Fibroblast of the aortic adventitia (primary cell): ENCODE measurements at regions not wholly inside any gene's neighbourhood (a gene's known extent, or its start where the extent isn't known, plus 50 kb on each side); places are given as distances from the start of the nearest gene placed in this dataset.
"Not testable (repeated sequence)": the region's sequence is repeated elsewhere in the genome, so short reads cannot be mapped to it uniquely, and the experiment has no call there.

Source experiments
- DNase-seq: peaks from one replicate; pipeline ENCODE4 v3.0.0-alpha.2; 2010; ENCODE audit warnings: low read depth
- H3K4me3 ChIP-seq: 2 replicates; pipeline ENCODE4 v1.5.1; 2011; ENCODE audit warnings: low read depth, mild to moderate bottlenecking, control low read depth, low read length, moderate library complexity
- CTCF ChIP-seq: IDR thresholded peaks from 2 replicates; pipeline ENCODE4 v1.5.1; 2011; ENCODE audit warnings: mild to moderate bottlenecking, low read length, control low read depth, inconsistent platforms; ENCODE audit not compliant: insufficient read depth

GRCh38 chr10:126754966-126755365 lies 84.5 kb upstream of the C10orf90 start:
- no peak for TF ChIP-seq CTCF
- no peak for DNase-seq
- H3K4me3 ChIP-seq = no peak overlapping the region

GRCh38 chr10:126758867-126759266 lies 88.4 kb upstream of the C10orf90 start:
- TF ChIP-seq CTCF = no peak
- no peak overlapping the region for H3K4me3 ChIP-seq
- DNase-seq = no peak

GRCh38 chr10:126759531-126759930 lies 89.0 kb upstream of the C10orf90 start:
- H3K4me3 ChIP-seq = no peak overlapping the region
- TF ChIP-seq CTCF = no peak
- DNase-seq = no peak

- not testable (repeated sequence) for H3K4me3 ChIP-seq, DNase-seq
Observed at GRCh38 chr10:126766646-126767045, 96.2 kb upstream of the C10orf90 start.

- H3K4me3 ChIP-seq = no peak overlapping the region
- TF ChIP-seq CTCF = no peak
- DNase-seq = no peak
Observed at GRCh38 chr10:126770809-126771208, 100.3 kb upstream of the C10orf90 start.

GRCh38 chr10:126776168-126776567 lies 105.7 kb upstream of the C10orf90 start:
- H3K4me3 ChIP-seq = no peak overlapping the region
- no peak for DNase-seq
- no peak for TF ChIP-seq CTCF

- no peak for DNase-seq
- no peak for TF ChIP-seq CTCF
- H3K4me3 ChIP-seq = no peak overlapping the region
Observed at GRCh38 chr10:126777714-126778113, 107.2 kb upstream of the C10orf90 start.
